GM19467 (cell line): ENCODE measurements at regions not wholly inside any gene's neighbourhood (a gene's known extent, or its start where the extent isn't known, plus 50 kb on each side); places are given as distances from the start of the nearest gene placed in this dataset.
"Not testable (repeated sequence)": the region's sequence is repeated elsewhere in the genome, so short reads cannot be mapped to it uniquely, and the experiment has no call there.

ENCODE experiments used
- ATAC-seq: cut with Tn5 transposase; IDR thresholded peaks from one replicate; pipeline ENCODE4 v1.9.1; 2021; ENCODE audit warnings: mild to moderate bottlenecking, moderate library complexity; ENCODE audit not compliant: unreplicated experiment

DNA sequence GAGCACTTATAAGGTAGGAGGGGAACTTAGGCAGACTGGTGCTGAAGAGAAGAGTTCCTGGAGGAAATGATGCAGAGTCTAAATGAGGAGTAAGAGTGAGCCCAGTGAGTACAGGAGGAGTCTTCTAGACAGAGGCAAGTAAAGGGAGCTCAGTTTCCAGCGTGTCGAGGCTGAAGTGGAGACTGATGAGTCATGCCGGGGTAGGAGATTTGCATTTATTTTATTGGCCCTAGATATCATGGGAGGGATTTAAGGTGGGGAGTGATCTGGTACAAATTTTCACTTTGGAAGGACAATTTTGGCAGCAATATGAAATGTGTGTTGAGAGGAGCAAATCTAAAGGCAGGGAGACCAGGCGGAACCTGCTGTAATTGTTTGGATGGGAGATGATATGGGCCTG is 157.5 kb downstream of the TTC8 start:
- ATAC-seq, result no peak

DNA sequence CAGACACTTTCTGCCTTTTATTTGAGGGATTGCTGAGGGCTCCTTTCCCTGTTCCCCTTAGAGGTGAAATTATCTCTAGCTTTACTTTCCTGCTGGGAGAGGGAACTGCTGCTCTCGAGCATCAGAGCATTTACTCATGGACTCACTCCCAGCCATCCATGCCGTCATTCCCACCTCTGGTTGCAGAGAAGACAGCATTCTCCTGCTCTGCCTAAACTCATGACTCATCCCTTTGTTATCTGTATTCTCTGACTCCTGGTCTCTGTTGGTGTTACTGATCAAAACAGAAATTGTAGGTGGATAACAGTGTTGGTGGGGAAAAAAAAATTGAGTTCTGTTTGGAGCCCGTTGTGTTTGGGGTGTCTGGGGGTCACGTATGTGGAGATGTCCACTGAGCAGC is 159.3 kb downstream of the TTC8 start:
- no peak for ATAC-seq

DNA sequence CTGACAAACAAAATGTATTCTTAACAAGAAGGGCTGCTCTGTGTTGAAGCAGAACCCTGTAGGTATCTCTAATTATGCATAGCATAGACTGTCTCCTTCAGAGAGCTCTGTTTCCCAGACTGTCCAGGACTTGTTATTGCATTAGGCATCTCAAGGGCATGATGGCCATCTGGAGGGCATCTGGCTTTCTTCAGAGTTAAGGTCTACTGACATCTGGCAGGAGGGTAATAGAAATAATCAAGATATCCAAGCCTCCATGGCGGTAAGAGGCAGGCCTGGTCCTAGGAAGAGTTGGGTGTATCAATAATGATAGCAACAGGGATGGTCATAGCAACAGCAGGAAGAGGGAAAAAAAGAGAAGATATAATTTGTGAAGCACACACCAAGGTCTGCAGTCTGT is 161.2 kb downstream of the TTC8 start:
- no peak for ATAC-seq

DNA sequence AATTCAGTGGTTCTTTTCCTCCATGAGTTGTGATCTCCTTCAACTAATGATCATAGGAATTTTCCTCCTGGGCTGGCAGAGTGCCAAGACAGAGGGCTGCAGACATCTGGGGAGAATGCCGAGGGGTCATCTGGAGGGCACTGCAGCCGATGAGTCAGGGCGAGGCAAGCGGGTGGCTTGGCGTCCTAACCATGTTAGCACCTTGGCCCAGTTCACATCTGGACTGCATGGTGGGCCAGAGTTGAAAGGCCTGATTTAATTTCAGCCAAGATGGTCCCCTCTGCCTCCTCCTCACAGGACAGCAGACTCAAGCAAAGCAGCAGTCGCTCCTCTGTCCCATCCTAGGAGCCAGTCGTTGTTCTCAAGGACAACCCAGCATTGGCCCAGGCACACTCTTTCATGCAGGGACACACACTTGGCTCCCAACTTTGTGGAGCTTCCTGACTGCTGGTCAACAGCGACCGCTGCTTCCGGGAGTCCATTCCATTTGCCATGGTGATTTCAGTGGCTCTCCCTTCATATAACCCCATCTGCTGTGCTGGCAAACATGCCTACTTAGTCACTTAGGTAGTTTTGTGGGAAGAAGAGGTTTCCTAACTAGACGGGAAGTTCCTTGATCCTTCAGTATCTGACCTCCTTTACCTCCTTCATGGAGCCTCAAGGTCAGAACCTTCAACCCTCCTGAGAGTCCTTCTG is 161.8 kb downstream of the TTC8 start:
- ATAC-seq, result no peak

DNA sequence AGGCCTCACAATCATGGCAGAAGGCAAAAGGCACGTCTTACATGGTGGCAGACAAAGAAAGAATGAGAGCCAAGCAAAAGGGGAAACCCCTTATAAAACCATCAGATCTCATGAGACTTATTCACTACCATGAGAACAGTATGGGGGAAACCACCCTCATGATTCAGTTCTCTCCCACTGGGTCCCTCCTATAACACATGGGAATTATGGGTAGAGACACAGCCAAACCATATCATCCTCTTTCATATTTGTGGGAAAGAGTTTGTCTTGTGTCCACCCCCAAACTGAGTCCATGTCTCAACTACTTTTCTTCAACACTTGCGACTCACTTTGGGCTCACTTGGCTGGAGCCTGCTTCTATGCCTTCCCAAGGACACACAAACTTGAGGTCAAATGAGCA is 162.5 kb downstream of the TTC8 start:
- not testable (repeated sequence) for ATAC-seq

DNA sequence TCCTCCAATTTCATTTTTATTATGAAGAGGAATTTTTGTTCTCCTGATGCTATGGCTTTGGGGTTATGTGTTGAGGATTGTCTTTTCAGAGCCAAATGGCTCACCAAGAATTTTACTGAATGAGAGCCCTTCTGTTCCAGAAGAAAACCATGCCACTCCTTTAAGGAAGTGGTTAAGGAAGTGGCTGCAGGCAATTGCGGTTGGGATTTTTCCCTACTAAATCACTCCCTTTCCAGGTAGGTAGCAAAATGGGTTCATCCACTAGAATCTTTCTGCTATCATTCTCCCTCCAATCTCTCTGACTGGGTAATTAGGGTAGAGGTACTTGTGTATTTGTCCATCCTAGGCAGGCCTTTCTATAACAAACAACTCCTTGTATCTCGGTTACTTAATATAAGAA is 163.1 kb downstream of the TTC8 start:
- ATAC-seq, result no peak

DNA sequence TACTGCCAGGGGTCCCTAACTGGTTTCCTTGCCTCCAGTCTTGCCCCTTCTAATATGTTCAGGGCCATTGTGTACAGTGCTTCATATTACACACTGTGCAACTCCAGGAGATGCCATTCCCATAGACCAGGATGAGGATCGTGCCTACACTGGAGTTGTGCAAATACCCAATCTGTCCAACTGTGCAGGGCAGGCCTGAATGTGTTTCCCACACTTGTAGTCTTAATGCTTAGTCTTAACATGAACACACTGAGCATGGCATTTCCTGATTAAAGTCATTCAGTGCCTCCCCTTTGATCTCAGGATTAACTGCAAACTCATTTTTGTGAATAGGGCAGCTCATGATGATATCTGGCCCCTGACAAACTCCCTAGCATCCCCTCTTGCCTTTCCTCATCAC is 165.5 kb downstream of the TTC8 start:
- ATAC-seq, result no peak

DNA sequence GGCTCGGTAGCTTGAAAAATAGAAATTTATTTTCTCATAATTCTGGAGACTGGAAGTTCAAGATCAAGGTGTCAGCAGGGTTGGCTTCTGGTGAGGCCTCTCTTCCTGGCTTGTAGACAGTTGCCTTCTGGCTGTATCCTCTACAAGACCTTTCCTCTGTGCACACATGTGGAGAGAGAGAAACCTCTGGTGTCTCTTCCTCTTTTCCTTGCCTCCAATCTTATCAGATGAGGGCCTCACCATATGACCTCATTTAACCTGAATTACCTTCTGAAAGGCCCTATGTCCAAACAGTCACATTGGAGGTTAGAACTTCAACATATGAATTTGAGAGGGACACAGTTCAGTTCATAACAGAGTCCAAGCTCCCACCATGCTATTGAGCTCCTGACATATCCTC is 166.4 kb downstream of the TTC8 start:
- ATAC-seq, result no peak

DNA sequence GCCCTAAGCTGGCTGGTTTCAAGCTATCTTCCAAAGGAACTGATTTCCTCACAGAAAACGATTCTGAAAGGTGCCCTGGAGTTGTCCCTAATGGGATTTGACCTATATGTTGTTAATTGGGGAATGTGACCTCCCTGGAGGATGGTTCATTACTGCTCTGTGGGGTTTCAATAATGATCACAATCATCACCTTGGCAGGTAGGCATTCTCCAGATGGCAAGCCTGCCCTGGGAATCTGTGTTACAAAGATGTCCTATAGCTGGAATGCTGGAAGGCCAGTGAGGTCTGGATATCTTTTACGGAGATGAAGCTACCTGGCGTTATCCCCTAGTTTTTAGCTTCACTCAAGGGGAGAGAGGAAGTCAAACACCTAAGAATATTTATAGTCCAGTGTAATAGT is 167.6 kb downstream of the TTC8 start:
- no peak for ATAC-seq

DNA sequence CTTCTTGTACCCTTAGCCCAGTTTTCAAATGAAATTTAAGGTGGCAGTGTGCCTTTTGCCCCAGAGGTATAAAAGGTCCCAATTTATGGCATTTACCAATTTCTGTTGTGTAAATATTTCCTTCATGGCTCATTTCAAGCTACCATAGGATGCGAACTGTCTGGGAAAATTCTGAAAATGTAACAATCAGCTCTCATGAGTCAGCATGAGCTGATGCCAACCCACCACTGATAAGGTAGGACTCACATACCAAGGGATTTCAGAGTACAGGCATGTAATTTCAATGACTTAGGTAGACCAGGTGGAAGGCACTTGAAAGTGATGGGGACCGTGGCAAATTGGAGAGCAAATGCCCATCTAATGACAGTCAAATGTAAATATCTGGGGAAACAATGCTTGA is 169.5 kb downstream of the TTC8 start:
- ATAC-seq, result no peak

DNA sequence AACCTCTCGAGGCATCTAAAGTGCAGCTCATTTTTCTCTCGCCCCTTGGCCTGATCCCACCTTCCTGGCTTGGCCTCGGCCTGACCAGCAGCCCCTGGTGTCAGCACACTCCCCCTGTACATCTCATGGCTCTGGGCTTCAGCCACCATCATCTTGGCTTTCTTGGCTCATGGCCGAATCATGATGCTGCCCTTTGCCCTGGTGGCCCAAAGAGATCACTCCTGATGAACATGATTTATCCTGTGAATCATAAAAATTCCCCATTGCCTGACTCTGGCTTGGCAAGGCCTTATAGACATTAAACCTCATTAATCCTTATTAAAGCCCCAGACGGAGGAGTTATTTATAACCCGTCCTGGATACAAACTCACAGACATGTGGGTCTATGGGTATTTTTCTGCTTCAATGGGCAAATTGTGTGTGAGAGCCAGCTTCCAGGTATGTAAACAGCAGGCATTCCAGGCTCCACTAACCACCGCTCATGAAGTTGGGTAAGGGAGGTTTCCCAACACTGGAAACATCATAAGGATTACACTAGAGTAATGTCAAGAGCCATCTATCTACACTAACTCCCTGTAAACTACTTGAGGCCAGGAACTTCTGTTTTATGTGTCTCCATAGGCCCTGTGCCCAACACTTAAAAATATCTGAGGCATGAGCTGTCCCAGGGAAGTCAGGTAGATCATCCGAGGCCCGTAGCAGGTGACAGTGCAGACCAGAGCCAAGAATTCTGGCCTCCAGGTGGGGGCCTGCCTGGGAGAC is 171.2 kb downstream of the TTC8 start:
- ATAC-seq, result no peak

DNA sequence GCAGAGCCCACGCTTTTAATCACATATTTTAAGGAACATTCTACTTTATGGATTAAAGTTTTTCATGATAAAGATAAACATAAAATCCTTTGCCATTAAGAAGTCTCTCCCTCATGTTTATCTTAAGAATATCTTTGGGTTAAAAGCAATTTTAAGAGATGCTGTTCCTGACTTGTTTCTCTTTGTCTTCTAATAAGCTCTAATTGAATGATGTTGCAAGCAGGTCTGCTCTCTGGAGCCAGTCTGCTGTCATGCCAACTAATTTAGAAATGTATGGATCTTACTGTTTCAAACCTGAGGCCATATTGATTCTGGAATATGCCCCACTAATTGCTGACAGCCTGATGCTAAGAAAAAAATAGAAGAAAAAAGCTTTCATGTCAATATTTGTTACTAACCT is 173.6 kb downstream of the TTC8 start:
- no peak for ATAC-seq

DNA sequence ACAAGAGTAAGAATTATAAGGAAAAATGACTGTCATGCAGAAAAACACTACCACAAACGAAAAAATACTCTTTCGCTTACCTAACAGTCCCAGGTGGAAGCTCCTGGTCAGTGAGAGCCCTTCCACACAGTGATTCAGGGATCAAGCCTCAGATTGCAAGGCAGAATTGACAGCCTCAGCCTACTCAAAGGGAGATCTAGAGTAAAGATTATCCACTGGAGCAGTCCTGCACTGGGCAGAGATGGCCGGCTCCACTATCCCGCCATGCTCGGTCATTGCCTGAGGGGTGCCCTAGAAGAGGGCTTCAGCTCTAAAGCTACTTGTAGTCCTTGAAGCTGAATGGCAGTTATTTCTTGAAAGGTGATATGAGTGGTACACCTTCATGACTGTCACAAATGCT is 174.7 kb downstream of the TTC8 start:
- ATAC-seq, result no peak

DNA sequence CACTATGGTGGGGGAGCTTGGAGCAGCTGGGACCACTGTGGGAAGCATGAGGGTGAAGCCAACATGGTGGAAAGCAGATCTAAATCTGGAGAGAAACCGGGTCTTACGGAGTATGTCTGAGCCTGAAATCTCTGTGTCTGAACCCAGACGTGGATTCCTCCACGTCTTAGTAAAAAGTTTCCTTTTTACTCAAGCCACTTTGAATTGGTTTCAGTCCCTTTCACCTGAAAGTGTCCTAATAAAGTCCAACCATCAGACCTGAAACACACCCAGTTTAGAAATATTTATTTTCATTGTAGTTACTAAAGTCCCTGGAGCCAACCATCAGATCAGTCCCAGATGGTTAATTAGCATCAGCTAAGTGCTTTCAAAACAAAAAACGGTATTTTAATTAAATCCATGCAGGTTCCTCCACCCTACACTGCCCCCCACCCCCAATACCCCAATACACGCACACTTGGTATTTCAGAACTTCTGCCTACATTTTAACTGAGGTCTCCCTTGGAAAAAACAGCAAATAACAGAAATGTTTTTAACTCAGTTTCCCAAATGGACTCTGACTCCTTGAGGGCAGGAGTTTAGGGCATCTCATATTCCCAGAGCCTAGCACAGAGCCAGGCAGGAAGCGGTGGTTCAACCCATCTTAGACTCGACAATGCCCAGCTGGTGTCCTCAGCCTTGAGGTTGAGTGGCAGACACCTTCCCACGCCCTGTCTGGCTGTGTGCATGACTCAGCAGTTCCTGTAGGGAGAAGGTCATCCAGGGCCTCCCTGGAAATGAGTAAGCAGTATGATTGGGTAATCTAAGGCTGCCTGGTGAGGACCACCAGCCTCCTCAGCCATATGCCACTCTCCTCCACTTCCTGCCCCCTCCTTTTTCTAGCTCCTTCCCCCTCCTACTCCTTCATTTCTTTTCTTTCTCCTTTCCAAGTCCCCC is 175.8 kb downstream of the TTC8 start:
- ATAC-seq, result no peak

DNA sequence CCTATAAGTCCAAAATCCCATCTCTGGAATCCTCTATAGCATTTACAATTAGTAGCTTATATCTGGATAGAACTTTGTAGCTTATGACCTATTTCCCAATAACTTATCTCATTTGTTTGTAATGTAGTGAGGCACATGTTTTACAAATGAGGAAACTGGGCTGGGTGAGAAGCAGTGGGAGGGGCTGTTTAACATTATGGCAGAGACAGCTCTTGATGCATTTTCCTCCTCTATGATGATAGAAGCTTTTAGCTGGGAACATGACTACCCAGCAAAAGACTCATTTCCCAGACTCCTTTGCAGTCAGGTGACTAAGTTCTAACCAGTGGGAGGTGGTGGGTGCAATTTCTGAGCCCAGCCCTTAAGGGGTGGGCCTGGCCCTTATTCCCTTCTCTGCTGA is 179.7 kb downstream of the TTC8 start:
- no peak for ATAC-seq

DNA sequence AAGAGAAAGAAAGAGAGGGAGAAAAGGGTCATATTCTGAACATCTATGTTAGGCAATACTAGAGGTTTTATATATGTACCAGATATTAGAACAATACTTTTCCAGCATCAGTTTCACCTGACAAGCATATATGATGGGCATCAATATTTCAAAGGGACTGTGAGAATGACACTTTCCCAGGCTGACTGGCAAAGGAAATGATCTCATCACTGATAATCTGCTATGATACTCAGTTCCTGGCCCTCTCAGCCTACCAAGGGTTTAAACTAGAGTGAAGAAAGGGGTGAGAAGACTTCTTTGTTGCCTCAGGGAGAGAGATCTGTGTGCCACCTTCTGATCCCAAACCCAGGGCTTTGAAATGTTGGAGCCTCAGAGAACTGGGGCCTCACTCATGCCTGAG is 183.5 kb downstream of the TTC8 start:
- ATAC-seq, result no peak

DNA sequence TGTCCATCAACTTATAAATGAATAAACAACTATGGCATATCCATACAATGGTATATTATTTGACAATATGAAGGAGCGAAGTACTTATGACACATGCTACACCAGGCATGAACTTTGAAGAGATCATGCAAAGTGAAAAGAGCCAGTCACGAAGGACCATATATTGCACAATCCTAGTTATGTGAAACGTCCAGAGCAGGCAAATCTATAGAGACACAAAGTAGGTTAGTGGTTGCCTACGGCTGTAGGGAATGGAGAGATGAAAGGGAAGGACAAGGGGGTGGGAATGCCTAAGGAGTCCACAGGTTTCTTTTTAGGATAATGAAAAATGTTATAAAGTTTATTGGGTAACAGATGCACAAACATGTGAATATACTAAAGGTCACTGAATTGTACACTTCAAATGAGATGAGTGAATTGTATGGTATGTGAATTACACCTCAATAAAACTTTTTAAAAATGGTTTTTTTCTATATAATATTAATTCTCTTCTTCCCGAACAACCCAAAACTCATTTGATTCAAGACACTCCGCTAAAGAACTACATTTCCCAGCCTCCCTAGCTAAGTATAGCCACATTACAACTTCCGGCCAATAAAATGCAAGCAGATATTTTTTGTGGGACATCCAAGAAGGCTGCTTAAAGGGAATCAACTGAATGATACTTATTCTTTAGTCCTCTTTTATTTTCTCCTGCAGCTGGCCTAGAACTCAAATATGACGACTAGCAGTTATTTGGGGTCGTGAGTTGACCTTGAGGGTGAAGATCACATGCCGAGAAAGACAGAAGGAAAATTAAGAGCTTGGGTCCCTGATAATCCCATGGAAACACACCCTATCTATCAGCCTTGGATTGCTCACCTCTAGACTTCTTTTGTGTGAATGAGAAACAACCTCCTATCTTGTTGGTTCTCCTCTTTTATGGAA is 187.2 kb downstream of the TTC8 start:
- no peak for ATAC-seq

DNA sequence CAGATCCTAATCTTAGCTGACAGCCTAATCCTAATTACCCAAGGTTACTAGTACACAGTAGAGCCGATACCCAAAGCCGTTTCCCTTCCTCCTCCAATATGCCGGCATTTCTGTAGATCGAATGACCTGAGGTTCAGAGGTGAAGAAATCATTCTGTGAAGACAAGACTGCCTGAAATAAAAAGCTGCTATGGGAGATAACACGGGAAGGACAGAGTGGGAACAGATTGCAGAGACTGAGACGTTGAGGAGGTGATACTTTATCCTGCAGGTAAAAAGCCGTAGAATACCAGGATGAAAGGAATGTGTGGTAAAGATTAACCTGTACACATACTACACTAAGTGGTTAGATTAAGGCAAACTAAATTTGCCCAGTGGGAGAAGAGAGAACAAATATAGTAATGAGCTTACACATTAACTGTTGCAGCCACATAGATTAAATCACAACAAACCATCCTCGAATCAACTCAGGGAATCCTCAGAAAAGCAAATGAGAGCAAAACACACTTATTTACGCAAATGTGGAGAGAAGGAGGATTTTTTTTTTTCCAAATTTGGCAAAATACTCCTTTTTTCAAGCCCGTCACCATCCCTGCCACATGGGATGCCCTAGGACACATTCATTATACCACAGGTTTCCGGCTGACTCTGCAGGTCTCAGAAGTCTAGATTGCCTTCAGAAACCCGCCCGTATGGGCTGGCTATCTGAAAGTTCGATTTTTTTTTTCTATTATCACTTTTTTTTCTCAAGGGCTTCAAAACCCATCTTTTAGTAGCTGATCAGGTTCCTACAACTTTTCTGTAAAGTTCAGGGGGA is 188.0 kb downstream of the TTC8 start:
- no peak for ATAC-seq

DNA sequence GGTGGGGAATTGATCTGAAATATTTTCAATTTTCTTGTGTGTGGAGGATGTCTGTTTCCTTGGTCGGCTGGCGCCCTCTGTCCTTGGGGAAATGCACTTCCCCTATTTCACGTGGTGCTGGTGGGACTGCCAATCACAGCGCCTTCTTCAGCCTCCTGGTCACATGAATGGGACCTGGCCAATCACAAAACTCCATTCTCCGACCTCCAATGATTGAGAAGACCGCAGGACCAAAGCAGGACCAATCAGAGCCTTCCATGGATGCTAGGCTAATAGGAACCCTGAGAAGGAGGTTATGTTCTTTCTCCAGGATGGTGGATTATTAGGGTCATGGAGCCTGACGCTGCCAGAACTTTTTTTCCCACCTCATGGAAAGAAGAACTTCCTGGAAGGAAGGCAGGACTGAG is 188.7 kb downstream of the TTC8 start:
- ATAC-seq, result no peak
